HG02678 (cell line): ENCODE measurements at regions not wholly inside any gene's neighbourhood (a gene's known extent, or its start where the extent isn't known, plus 50 kb on each side); places are given as distances from the start of the nearest gene placed in this dataset.

Experiments
- ATAC-seq: cut with Tn5 transposase; IDR thresholded peaks from one replicate; pipeline ENCODE4 v1.9.1; 2021; ENCODE audit warnings: mild to moderate bottlenecking, moderate library complexity; ENCODE audit not compliant: unreplicated experiment

DNA sequence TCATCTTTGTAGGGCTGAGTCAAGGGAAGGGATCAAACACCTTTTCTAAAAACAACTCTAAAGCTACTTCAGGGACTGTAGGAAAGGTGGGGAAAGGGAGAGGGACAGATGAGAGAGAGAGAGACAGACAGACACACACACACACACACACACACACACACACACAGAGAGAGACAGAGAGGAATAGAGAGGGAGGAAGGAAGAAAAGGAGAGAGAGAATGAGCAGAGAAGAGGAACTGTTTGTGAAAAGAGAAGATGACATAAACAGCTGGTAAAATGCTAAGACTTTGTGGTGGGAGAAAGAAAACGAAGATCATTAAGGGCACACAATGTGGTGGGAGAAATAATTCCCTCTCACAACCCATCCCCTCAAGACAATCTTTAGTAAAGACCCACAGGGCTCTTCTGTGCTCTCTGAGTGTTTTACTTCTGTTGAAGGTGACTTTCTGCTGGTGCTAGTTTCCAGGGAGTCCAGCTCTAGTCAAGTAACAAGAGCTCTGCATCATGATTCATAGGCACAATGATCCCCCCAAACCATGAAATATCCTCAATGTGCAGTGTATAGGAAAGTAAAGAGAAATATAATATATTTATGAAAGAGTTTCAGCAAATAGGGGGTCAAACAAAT, 77.2 kb upstream of the STK17B start:
- ATAC-seq = no peak

DNA sequence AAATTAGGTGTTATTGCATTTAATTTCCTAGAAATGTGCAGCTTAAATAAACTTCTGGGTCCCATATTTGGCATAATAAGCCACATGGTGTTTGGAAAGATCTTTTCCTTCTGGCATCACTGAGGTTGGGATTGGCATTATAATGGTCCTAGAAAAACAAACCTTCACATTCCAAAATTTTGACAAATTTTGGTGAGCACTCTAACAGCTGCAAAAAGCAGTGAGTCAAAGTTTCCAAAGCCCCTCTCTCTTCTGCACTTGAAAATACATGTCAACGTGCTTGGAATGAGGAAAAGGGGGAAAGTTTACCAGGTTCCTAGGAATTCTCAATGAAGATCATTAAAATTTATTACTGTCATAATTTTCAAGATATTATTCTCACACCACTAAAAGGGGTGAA, 77.8 kb upstream of the STK17B start:
- no peak for ATAC-seq

DNA sequence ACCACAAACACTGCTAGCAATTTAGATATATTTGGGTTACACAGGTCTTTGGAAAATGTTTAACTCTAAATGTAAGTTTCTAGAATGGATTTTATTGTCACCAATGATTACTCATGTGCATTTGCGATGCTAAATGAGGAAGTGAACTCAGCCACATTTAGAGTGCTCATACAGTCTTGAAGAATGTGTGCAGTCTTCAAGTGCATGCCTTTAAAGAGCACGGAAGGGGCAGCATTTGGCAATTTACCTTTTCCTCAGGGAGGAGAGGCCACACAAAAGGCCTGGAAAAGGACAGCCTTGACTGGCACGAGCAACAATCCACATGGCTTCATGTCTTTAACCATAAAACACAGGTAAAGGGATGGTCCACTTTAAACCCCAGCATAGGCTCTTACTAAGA, 78.5 kb upstream of the STK17B start:
- peak; percentile 80 for ATAC-seq

DNA sequence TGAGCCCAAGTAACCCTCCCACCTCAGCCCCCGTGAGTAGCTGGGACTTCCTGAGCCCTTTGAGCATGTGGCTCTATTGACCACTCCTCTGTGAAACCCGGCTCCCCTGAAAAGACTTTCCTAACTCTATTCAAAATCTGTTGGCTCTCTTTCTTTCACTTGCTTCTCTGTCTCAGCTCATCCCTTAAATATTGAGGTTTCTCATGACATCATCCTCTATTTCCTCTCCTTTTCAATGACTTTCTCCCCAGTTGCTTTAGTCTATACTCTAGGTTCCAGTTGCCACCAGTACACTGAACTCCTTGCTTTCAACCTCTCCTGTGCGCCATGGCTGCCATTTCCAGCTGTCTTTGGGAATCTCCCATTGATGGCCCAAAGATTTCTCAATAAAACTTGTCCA, 79.8 kb upstream of the STK17B start:
- no peak for ATAC-seq

DNA sequence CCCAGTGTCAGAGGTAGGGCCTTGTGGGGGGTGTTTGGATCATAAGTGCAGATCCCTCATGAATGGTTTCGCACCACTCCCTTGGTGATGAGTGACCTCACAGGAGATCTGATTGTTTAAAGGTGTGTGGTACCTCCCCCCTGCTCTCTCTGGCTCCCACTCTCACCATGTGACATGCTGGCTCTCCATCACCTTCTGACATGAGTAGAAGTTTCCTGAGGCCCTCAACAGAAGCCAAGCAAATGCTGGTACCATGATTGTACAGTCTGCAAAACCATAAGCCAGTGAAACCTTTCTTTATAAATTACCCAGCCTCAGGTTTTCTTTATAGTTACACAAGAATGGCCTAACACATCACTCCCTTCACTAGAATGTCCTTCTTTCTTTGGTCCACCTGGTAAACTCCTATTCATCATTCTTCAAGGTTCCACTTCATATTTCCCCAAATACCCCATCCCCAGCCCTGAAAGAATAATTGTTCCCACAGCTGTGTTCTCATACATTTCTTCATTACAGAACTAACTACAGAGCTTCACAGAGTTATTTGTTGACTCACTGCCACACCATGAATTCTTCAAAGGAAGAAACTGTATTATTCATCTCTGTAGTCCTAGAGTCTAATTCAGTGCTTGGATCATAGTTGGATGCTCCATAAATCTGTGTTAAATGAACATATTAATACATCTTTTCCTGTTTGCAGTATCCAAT, 81.2 kb upstream of the STK17B start:
- no peak for ATAC-seq

DNA sequence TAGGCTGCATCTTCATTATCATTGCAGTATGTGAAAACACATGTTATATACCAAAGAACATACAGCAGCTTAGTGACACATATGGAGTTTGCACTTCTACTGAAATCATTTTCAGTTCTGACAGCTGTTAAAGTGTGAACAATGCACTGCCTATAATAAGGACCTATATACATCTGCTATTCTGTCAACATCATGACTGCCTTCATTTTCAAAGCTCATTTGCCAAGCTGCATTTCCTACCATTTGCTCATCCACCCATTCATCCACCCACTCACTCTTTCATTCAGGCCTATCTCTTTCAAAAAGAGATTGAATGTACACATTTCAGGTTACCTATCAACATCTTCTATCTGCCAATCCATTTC, 81.7 kb upstream of the STK17B start:
- no peak for ATAC-seq

DNA sequence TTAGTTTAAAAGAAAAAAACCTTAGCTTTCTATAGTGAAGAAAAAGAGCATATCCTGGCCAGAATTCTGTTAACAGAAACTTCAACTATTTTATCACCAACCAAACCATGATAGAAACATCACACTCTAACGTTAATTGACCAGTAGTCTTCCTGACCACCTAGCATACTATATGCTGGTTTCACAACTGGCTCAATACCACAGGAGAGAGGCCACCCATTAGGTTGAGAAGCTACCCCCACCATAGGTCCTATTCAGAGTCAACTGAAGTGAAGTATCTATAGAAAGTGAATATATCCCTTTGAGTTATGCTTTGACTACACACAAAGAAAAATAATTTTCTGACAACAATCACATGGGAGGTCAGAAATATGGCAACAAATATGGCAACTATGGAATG, 85.2 kb upstream of the STK17B start:
- no peak for ATAC-seq

DNA sequence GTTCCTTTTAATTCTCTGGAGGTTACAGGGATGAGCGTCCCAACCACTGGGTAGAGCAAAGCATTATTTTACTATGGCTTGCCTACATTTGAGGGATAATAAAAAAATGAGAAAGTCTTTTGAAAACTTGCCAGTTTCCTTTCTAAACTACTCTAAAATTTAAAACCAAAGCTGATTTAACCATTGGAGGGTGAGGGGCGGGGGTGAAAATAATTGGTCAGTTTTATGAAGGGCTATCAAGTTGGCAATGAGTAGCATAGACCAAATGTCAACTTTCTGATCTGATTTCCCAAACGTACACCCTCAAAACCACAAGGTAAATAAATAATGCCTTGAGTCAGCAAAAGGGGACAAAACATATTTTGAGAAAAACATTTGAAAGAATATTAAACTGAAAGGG, 85.7 kb upstream of the STK17B start:
- no peak for ATAC-seq

DNA sequence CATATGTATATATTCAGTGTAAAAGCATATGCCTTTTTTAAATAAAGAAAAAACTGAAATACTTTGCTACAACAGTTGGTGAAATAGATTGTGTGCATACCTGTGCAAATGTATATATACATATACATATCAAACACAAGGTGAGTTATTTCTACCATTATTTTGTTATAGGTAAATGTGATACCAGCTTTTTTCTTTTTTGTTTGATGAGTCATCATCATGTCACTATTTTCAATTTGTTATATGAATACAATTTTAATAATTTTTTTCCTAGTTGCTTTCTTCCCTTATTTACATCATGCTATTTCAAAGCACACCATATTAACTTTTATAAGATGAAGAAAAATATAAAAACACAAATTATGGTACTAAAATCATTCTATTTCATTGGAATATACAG, 87.0 kb upstream of the STK17B start:
- no peak for ATAC-seq

DNA sequence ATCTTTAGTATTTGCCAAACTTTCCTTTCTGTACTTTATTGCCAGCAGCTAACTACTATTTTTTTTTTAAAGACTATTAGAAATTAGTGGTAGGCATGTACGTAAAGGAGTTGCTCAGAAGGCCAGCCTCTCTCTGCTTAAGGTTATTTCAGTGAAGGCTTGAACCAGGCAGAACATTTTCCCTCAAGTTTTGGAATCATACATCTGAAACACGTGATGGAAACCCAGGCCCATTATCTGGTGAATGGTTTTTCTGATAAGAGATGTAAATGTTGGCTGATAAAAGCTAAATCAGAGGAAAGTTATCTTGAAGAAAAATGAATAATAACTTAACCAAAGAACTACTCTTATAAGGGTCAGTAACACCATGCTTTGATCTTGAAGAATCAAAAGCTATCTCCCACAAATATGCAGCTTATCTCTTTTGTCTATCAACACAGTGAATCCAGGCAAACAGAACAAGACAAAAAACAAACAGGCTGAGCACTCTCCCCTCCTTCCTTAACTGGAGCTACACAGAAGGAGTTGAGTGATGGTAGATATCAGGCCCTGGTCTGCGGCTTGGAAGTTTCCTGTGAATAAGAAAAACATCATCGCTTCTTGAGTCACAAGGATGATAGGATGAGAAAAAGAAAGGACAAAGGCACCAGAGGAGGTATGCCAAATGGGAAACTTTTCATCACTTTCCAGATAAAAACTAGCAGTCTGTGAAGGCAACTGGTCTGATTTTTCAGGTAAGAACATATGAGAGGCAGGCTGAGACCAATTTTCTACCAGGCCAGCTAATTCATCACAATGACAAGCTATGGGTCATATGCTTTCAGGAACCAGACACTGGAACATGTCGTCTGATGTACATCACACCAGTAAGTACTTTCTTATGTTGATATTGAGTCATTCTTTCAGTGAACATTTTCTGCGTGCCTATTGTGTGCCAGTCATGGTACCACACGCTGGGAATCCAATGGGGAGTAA, 88.4 kb upstream of the STK17B start:
- no peak for ATAC-seq

DNA sequence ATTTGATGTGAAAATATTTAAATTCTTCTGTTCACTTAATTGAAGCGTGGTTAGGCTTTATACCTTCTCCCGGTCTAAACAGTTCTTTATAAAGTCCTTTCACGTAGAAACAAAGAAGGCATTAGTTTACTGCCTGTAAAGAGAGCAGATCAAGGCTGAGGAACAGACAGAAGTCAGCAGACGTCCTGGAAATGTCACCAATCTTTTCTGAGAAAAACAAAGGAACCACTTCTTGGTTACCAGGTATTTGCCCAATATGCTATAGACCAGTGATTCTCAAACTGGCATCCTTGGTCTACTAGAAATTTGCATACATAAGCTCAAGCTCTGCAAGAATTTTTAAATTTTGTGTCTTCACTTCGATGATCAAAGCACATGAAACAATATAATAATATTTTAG, 89.2 kb upstream of the STK17B start:
- no peak for ATAC-seq

DNA sequence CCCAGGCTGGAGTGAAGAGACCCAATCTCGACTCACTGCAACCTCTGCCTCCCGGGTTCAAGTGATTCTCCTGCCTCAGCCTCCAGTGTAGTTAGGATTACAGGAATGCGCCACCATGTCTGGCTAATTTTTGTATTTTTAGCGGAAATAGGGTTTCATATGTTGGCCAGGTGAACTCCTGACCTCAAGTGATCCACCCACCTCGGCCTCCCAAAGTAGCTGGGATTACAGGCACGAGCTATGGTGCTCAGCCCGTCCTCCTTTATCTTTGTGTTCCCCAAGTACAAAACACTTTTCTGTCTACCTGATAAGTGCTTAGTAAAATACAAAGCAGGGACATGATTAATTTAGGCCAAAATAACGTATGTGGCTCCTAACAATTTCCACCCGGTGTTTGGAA, 91.2 kb upstream of the STK17B start:
- no peak for ATAC-seq

DNA sequence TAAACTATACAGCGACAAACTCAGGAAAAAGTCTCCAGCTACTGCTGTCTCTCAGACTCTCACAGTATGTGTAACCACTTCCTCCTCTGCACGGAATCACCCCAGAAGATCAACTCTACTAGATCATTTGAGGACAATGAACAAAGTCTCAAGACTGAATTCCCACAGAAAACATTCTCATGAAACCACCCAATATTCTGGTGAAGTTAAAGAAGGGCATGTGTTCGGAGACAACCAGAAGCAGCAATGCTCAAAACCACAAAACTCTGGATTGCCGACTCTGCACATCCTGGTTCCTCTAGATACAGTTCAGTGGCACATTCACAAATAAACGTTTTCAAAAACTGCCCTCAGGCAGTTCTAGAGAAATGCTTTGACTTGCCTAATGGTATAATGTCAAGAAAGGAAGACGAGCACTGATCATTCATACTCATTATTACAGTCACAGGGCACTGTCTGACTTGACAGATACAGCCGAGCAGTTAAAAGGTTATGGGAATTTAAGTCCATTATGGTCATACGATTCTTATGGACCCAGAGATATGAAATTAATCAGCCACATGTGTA, 91.9 kb upstream of the STK17B start:
- peak; percentile 95 for ATAC-seq

DNA sequence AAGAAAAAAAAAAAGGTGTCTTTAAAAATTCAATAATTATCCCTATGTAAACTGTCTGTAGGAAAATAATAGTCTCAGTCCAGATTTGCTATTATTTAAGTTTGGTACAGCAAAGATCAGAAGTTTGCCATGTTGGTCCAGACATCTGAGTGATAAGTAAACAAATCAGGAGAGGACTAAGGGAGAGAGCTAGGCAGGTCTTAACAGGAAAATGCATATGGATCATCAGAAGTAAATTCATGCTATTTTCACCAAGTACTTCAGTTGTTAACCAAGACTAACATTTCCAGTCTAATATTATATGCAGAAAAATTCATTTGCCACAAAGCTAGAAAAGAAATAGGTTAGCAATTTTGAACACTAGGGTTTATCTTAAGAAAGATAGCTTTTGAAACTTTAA, 95.0 kb upstream of the STK17B start:
- ATAC-seq = no peak

DNA sequence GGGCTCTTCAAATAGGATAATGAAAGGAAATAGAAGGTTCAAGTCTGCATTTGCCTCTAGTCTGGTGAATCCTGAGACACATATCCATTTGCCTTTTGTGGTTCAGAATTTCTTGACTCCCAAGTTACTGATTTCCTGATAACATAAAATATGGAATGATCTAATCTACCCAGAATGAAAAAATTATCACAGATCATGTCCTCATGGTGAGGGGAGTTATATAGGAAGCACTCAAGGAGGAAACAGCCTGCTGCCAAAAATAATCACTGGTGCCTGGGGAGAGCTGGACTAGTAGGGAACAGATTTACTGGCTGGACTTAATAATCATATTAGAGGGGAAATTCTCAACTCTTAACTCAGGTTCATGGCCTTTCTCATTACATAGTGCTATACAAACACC, 95.5 kb upstream of the STK17B start:
- ATAC-seq = no peak

DNA sequence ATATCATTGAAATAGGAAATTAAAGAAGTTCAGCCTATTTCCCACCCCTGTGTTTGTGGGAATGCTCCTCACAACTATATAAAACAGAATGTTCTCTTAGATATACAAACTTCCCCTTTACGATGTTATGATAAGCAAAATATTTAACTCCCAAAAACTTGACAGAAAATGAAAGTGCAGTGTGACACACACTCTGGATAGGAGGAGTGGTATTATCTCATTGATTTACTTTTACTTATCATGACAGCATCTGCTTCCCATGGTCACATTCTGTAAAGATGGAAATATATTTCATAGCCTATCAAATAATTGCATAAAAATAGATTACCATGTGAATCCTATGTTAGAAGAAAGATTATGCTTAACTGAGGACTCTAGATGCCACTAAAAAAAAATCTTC, 96.6 kb upstream of the STK17B start:
- no peak for ATAC-seq

DNA sequence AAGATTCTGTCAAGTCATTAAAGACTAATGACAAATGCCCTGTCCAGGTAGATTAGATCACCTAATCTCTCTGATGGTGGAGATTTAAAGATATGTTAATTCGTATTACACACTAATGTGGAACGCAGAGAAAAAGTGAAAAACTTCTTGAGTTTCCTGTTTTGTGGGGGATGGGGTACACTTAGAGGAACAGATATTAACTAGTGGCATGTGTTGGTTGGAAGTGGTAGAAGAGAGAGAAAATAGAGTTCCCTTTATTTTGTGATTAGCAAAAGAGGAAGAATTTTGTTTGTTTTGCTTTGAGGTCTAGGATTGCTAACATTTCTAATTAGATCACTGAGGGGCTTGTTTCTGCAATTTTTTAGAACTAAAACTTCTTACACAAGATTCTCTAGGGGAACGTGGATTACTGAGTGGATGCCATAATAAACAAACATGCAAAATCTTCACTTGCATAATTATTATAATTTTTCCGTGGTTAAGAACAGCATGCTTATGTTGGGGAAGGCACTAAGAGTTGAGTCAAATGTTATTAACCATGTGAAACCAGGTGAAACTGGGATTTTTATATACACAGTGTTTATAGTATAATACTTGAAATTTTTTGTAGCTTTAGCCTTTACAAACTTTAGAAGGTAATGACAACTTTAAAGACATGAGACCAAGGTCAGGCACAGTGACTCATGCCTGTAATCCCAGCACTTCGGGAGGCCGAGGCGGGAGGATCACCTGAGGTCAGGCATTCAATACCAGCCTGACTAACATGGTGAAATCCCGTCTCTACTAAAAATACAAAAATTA, 97.4 kb upstream of the STK17B start:
- ATAC-seq = no peak

DNA sequence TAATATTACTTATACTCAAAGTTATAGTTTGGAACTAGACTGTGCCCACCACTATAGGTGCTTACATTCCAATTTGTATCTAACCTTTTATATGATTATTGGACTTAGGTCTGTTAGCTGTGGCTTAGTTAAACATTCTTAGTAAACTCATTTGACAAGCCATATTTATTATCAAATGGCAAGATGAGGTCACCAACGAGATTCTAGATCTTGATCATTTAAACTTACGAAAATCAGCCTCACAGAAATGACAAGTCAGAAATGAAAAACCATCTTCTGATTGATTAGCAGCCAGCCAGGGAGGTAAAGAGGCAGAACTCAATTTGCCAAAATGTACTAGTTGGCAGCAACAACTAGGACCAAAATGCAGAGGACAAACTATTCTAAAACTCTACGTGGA, 100.4 kb upstream of the STK17B start:
- no peak for ATAC-seq

DNA sequence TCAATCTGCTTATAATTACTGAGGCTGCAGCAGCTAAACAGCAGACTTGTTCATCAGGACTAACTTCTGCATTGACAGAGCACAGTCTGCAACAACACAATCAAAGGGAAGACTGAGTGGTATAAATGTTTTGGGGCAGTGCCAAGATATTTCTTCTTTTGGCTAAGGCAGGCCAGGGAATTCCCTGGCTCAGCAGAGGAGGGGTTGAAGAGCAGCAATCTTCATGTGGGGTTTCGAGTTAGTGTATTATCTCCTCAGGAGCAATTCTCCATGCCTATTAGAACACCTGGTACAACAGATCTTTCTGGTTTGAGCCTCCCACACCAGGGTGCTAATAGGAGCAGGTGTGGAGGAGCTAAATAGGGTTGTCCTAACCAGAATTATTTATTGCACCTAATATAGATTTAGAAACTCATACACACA, 103.0 kb upstream of the STK17B start:
- peak; percentile 60 for ATAC-seq

DNA sequence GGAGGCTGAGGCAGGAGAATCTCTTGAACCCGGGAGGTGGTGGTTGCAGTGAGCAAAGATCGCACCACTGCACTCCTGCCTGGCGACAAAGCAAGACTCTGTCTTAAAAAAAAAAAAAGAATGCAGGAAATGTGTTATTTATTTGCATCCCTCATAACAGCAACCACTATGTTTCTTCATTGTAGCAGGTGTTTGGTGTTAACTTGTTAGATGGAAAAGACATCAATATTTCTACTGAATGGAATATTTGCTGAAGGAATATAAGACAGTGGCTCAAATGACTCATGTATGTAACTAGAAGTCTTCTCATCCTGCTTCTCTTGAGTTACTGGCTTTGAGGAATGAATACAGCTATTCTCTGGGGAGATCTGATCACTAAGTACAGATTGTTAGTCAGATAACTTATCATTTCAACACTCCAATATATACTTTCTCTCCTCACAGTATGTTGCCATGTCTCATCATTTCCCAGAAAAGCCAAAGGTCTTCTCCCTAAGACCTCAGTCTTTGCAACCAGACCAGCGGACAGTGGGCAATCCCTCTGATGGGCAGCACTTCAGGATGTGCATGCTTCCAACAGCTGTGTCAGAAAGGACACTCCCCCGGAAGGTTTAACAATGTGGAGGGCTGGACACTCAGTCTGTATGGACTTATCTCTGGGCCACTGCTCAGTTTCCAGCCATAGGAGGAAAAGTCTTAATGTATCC, 104.4 kb upstream of the STK17B start:
- no peak for ATAC-seq
